ENCODE measurements at regions not wholly inside any gene's neighbourhood (a gene's known extent, or its start where the extent isn't known, plus 50 kb on each side); places are given as distances from the start of the nearest gene placed in this dataset.

GRCh38 chr13:105403086-105403485 is 1132.4 kb downstream of the EFNB2 start:
- TF ChIP-seq EZH2 (IDR thresholded peaks at IDR 0.05) (no peak), POLR2AphosphoS5 (IDR thresholded peaks at IDR 0.05; ENCODE audit: borderline replicate concordance, low read depth, low read length) (no peak), FOXP2 (optimal IDR thresholded peaks at IDR 0.05; ENCODE audit: control extremely low read depth, extremely low read length, insufficient read depth) (no peak)

Data from SK-N-MC (cell line).